GM18951 (cell line): ENCODE measurements at regions not wholly inside any gene's neighbourhood (a gene's known extent, or its start where the extent isn't known, plus 50 kb on each side); places are given as distances from the start of the nearest gene placed in this dataset.
"Not testable (repeated sequence)": the region's sequence is repeated elsewhere in the genome, so short reads cannot be mapped to it uniquely, and the experiment has no call there.

Experiments used
- POLR2A ChIP-seq: IDR thresholded peaks from 4 replicates; pipeline ENCODE4 v1.6.1; 2011; ENCODE audit warnings: mild to moderate bottlenecking; ENCODE audit not compliant: insufficient read length, insufficient read depth; ENCODE audit errors: extremely low read depth
- in situ Hi-C: fragments of 300-500 bp; cut with MboI; formaldehyde crosslinking; loops from one replicate; pipeline ENCODE4 v1.12.0; 2022; ENCODE audit warnings: low sequenced_read_pairs, mixed read lengths, inconsistent platforms; ENCODE audit not compliant: unreplicated experiment

DNA sequence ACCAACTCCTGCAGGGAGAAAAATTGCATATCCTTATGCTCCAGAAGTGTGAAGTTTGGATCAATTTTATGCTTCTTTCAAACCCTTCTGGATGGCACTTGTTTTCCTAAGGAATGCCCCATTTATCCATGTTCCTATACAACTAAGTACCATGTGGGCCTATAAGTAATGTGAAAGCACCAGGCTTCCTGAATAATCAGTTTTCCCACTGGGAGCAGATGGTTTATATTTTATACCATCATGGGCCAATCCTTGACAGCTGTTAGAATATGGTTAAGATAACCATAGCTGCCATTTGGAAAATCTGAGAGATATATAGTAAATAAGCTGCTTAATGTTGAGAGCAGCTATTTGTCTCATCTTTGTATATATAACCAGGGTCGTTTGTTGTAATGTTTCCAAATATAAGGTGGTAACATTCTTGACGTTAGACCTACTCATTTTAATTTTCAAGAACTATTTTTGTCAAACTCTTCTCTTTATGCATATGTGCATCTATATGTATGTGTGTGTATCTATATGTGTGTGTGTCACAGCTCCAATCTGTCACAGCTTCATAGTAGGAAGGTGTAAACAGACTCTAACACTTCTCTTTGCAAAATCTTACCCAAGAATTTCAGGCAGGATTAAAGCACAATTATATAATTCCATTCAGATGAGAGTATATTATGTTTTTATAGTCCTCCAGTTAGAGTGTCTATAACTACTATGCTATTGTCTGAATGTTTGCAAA is 458.7 kb upstream of the GCFC2 start:
- in situ Hi-C loops, result no loop called here

GRCh38 chr2:76163860-76164259 is 453.1 kb upstream of the GCFC2 start:
- in situ Hi-C loops, result no loop called here
- no peak for TF ChIP-seq POLR2A

More for the DNA sequence above, 458.7 kb upstream of the GCFC2 start:
- no peak for TF ChIP-seq POLR2A

GRCh38 chr2:76160670-76161069 is 450.0 kb upstream of the GCFC2 start:
- in situ Hi-C loops, result no loop called here
- no peak for TF ChIP-seq POLR2A

- in situ Hi-C loops, result no loop called here
Observed at GRCh38 chr2:76159042-76159648, 448.4 kb upstream of the GCFC2 start.

DNA sequence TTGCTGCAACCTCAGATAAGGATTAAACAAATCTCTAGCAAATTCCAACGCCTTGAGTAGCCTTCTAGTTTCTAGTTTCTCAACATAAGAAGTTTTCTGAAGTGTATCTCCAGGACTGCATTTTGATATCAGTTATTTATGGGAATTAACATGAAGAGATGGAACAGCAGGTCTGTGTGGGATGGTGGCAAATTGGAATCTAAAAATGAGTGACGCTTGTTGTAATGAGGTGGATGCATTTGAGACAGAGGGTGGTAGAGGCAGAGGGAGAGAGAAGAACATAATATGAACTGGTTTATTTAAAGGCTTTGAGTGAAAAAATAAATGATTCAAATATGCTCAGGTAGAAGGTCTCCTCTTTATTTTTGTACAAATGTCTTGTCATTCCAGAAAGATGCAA is 446.8 kb upstream of the GCFC2 start:
- no peak for TF ChIP-seq POLR2A
- in situ Hi-C loops, result no loop called here

More at GRCh38 chr2:76159042-76159648, 448.4 kb upstream of the GCFC2 start:
- no peak for TF ChIP-seq POLR2A

DNA sequence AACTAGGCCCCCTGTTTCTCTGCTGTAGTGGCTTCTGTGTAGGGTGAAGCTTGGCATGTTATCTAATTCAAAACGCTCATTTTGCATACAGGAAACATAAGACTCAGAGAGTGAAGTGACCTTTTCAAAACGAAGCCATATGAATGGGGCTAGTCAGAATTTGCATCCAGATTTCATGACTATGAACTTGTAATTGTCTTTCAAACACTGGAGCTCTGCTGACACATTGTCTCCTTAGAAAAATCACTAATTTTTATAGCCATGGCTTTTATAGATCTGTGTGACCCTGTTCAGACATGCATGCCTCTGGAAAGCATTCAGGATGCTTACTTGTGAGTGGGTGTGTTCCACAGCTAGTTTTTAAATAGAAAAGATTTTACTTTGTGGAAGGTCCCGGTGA is 444.3 kb upstream of the GCFC2 start:
- in situ Hi-C loops, result no loop called here
- TF ChIP-seq POLR2A, result no peak

GRCh38 chr2:76149846-76150245 is 439.1 kb upstream of the GCFC2 start:
- in situ Hi-C loops, result no loop called here
- TF ChIP-seq POLR2A, result no peak

DNA sequence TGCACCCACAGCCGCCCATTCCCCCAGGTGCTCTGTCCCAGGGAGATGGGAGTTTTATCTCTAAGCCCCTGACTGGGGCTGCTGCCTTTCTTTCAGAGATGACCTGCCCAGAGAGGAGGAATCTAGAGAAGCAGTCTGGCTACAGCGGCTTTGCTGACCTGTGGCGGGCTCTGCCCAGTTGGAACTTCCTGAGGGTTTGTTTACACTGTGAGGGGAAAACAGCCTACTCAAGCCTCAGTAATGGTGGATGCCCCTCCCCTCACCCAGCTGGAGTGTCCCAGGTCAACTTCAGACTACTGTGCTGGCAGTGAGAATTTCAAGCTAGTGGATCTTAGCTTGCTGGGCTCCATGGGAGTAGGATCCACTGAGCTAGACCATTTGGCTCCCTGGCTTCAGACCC is 428.6 kb upstream of the GCFC2 start:
- in situ Hi-C loops, result not testable (repeated sequence)

DNA sequence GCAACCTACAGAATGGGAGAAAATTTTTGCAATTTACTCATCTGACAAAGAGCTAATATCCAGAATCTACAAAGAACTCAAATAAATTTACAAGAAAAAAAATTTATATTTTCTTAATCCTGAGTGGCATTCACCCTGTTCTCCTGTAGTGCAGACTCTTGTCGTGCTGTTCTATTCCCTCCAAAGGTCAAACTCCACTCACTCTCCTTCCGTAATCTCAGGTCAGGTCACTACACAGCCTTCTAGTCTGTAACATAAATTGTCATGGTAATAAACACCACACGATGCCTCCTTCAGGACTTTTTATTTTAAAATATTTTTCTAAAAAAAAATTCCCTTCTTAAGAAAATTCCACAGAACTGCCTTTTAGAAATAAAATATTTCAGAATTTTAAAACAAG is 417.9 kb upstream of the GCFC2 start:
- no peak for TF ChIP-seq POLR2A
- in situ Hi-C loops, result no loop called here

GRCh38 chr2:76120176-76120575 is 409.5 kb upstream of the GCFC2 start:
- TF ChIP-seq POLR2A, result no peak
- in situ Hi-C loops, result no loop called here

GRCh38 chr2:76089683-76090082 is 379.0 kb upstream of the GCFC2 start:
- in situ Hi-C loops, result no loop called here
- TF ChIP-seq POLR2A, result no peak

DNA sequence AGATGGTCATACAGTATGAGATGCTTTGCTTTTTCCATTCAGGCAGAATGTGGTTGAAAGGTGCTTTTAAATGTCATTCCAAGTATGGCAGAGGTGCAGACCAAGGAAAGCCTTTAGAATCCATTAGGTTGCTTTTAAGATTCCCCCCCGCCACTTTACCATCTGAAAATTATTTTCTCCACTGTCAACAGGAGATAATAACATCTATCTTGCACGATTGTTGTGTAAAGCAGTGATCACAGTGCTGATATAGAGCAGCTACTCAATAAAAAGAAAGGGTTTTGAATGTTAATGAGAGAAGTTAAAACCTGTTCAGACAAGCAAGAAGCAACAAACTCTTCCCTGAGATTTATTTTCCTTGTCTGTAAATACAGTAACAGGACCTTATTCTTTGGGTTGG is 372.5 kb upstream of the GCFC2 start:
- no peak for TF ChIP-seq POLR2A
- in situ Hi-C loops, result no loop called here

DNA sequence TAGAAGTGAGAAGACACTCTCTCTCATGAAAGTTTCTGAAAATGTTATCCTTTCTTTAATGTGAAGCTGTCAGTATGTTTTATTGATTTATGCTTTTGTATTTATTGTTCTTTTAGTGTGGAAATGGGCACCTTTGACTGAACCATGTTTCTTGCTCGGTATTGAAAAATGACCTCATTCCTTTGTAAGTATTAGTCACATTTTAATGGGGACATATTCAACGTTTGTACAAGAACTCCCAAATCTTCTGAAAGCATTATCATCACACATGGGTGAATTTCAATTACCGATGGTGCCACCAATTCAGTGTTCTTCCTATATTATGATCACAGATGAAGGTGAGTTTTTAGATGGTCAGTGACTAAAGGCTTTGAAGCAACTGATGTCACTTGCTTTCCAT is 371.8 kb upstream of the GCFC2 start:
- no peak for TF ChIP-seq POLR2A
- in situ Hi-C loops, result no loop called here

DNA sequence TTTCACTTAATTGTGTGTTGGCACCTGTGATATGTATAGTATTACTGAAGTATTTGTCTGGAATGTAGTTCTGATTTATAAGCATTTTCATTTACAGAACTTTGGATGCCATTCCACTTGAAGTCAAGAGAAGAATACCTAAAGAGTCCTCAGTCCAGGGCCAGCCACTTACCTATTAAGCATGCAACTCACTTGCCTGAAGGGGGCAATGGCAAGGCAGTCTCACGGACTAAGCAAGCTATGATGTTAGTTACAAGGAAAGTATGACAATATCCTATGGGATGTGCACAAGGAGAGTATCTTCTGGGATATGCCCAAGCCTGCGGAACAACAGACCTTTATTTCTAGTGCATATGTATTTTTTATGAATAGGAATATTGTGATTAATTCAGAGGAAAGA is 369.4 kb upstream of the GCFC2 start:
- in situ Hi-C loops, result no loop called here
- no peak for TF ChIP-seq POLR2A

DNA sequence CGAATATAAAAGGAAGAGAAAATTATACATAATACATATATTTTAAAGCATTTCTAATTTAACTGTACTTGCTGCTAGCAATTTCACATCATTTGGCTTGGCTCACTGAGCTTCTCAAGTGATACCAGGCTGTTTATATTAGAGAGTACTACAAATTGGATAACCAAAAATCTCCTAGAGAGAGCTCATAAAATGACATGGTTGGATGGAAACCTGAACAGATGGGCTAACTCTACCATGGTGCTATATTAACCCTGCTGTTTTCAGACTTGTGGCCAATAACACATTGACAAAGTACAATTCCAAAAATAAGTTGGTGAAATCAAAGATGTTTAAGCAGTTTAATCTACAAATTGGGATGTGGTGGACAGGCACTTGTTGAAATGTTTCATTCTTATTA is 364.4 kb upstream of the GCFC2 start:
- no peak for TF ChIP-seq POLR2A
- in situ Hi-C loops, result no loop called here

GRCh38 chr2:76073992-76074604 is 363.4 kb upstream of the GCFC2 start:
- TF ChIP-seq POLR2A, result no peak
- in situ Hi-C loops, result no loop called here
